Middle frontal gyrus (tissue), 1 donor: ENCODE measurements at regions not wholly inside any gene's neighbourhood (a gene's known extent, or its start where the extent isn't known, plus 50 kb on each side); places are given as distances from the start of the nearest gene placed in this dataset.
"Not testable (repeated sequence)": the region's sequence is repeated elsewhere in the genome, so short reads cannot be mapped to it uniquely, and the experiment has no call there.

ENCODE experiments used
- DNase-seq: peaks from one replicate; pipeline ENCODE4 v3.0.0-alpha.2; 2015; ENCODE audit warnings: low spot score; ENCODE audit errors: extremely low spot score

DNA sequence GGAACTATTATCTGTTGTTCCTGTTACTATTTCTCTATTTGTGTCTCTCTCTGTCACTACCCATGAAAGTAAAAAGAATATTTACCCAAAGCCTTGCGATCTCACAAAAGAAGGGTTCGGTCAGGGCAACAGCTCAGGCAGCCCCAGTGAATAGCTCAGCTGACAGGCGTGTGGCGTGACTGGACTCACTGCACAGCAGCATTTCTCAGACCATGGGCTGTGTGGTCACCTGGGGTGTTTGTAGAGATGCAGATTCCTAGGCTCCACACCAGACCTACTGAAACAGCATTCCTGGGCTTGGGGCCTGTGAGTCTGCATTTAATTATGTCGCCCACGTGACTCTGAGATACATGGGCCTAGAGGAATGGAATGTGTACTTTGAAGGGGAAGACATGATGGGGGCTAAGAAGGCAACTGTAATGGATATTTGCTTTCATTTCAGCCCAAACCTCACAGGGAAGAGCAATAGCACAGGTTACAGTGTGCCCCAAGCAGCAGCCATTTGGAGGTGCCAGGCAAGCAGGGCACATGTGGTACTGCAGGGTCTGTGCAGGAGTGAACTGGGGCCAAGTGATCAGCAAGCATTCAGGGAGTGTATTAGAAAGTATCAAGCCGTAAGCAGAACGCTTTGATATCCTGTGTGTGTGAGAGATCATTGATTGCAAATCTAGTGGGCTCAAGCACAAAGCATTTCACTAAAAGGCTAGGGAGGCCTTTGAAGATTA, 90.4 kb upstream of the RBMS1 start:
- no peak for DNase-seq

DNA sequence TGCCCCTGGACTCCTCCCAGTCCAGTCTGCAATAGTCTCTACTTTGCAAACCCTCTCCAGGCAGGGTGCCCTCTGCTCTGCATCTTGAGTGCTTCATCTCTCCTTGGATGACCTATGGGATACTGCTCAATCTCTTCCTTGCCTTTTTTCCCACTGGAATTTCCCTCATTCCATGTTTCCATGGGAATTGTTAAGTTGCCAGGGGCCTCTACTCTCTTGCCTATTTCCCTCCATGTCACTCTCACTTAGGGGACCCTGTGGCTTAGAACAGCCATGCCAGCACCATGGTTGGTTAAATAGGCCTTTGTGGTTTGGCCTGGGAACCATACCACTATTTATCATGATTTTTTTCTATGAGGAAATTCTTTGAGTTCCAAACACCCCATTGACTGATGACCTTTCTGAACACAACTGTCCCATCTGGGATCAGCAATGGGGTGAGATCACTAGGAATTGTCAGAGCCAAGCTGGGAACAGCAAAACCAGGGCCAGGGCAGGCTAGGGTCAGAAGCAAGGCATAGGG, 91.4 kb upstream of the RBMS1 start:
- no peak for DNase-seq

DNA sequence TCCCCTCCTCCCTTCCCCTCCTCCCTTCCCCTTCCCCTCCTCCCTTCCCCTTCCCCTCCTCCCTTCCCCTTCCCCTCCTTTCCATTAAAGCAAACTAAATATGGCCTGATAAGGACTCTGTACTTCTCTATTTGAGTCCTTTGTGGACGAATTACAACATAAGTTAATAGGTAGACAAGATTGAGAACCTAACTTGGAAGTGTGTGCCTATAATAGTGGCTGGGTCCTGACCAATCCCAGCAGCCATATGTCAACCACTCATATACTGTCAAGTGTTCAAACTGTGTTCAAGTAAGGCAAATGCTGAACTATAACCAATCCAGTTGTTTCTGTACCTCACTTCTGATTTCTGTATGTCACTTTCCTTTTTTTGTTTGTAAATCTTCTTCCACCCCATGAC, 97.1 kb upstream of the RBMS1 start:
- no peak for DNase-seq

DNA sequence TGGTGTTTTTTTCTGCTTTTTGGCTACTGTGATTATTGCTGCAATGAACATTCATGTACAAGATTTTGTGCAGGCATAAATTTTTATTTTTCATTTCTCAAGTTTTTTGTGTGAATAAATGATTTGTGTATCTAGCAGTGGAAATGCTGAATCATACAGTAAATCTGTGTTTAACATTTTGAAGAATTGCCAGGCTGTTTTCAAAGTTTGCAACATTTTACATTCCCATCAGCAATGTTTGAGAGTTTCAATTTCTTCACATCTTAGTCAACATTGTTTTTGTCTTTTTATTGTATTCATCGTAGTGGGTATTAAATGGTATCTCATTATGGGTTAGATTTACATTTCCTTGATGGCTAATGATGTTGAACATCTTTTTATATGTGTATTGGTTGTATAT, 98.8 kb upstream of the RBMS1 start:
- no peak for DNase-seq

DNA sequence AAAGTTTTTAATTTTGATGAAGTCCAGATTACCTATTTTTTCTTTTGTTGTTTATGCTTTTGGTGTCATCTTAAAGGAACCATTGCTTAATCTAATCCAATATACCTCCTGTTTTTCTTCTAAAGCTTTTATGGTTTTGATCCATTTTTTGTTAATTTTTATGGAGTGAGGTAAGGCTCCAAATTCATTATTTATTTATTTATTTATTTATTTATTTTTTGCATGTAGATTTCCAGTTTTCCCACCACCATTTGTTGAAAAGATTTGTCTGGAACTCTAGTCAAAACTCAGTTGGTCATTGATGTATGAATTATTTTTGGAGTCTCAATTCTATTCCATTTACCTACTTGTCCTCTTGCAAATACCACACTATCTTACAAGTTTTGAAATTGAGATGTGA, 99.4 kb upstream of the RBMS1 start:
- DNase-seq = no peak

DNA sequence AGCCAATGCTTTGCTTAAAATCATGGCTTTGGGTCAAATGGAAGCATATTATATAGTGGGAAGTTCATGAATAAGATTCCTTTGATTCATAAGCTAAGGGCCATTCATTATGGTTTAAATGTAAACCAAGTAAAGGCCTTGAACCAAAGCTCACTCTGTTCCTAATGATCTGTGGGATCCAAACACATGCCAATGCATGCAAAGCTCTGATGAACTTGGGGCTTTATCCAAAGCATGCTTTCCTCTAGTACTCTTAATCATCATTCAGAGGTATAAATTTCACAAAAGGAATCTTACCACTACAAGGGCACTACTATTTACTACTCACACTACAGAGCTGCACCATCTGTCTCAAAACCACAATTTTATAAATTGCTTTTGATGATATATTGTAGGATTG, 102.8 kb upstream of the RBMS1 start:
- no peak for DNase-seq

DNA sequence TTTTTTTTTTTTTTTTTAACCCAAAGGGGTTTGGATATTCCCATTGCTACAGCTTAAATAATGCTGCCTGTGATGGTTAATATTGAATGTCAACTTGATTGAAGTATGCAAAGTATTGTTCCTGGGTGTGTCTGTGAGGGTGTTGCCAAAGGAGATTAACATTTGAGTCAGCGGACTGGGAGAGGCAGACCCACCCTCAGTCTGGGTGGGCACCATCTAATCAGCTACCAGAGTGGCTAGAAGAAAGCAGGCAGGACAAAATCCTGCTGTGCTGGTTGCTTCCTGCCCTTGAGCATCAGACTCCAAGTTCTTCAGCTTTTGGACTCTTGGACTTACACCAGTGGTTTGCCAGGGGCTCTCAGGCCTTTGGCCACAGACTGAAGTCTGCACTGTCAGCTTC, 106.8 kb upstream of the RBMS1 start:
- not testable (repeated sequence) for DNase-seq

DNA sequence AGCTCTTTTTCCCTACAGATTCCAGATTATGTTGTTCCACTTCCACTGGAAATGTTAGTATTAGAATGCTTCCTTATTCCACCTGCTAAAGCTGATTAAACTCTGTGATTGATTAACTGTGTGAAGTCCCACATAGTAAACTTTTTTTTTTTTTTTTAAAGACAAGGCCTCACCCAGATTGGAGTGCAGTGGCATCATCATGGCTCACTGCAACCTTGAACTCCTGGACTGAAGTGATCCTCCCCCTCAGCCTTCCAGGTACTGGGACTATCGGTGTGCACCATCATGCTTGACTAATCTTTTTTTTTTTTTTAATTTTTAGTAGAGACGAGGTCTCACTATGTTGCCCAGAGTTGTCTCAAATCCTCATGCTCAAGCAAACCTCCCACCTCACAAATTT, 108.5 kb upstream of the RBMS1 start:
- DNase-seq = no peak

DNA sequence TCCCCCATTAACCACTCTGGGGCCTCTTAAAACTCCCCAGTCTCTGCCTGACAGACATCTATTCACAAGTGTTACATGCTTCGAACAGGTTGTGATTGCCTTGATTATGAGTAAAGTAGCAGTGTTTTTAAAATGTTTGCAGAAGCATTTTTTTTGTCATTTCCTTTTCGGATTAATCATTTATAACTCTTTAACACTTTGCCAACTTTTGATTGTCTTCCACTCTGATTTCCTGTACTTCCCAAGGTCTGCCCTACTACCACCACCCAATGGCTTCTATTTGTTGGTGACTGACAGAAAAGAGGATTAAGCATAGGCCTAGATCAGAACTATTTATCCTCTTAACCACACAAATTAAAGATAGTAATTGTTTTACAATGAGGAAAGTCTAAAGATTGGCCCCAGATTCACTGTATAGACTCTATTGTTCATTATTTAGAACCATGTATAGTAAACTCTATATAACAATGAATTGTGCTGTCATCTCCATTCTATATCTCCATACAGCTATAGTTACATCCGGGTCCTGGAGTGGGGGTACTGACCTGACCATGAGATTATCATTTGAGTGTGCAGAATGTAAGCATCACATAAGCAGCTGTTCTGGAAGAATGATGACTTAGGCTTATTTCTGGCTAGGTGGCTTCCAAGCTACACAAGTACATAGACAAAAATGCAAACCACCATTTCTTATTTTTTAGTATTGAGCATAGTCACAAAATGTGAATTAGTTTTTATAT, 110.3 kb upstream of the RBMS1 start:
- DNase-seq = no peak

DNA sequence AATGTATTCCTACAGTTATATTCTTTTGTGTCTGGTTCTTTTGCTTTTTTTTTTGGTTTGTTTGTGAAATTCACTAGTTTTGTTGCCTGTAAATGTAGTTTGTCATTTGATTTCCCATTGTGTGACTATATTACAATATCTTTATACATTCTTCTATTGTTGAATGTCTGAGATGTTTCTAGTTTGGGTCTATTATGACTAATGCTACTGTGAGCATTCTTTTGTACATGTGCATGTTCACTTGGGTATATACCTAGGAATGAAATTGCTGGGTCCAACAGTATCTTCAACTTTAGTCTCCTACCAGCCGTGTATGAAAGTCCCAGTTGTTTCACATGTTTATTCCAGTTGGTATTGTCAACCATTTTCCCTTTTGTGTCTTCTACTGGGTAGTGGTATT, 112.7 kb upstream of the RBMS1 start:
- no peak for DNase-seq

DNA sequence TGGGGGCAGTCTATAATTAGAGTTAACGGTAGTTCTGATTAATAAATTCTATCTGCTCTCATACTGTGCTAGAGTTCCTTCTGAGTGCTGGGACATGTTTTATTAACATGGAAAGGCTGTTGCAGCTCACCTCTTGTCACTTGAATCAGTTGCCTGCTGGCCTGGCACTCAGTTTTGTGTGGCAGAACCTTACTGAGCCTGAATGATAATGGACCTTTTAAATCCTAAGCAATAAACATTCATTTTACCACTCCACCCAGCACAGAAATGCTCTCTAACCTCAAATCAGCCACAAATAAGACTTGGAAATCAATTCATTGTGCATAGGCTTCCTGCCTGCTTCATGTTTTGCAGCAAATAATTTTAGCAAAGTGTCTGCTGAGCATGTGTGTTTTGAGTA, 115.0 kb upstream of the RBMS1 start:
- DNase-seq = no peak

DNA sequence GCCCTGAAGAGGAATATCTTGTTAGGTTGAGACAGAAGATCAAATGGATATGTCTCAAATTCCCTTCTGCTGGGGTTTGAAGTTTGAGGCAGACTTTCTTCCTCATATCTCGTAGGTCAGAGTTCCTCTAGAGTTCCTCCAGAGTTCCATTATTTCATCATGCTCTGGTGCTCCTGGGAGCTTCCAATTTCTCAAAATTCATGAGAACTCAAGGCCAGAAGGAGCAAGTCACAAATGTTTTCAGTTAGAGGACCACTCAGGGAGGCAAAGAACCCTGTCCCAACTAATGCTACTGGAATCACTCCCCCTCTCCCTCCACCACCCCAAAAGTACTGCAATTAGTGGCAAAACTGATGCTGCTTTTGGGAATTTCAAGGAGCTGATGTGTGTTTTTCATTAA, 115.7 kb upstream of the RBMS1 start:
- no peak for DNase-seq

DNA sequence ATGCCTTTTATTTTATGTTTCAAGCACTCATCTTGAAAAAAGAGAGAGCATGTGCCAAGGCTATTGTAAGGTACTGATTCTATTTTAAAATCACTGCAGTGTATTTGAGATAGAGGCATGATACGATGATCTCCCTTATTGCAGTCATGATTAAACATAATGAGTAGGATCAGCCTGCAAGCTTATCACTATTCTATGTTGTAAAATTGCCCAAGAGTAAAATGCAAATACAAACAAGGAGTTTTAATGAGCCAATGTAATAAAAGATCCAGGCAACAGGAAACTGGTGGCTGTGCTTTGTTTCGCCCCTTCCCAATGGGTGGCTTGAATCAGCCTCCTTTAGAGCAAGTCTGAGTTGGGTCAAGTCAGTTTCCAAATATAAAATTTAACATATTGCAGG, 116.4 kb upstream of the RBMS1 start:
- DNase-seq = no peak

DNA sequence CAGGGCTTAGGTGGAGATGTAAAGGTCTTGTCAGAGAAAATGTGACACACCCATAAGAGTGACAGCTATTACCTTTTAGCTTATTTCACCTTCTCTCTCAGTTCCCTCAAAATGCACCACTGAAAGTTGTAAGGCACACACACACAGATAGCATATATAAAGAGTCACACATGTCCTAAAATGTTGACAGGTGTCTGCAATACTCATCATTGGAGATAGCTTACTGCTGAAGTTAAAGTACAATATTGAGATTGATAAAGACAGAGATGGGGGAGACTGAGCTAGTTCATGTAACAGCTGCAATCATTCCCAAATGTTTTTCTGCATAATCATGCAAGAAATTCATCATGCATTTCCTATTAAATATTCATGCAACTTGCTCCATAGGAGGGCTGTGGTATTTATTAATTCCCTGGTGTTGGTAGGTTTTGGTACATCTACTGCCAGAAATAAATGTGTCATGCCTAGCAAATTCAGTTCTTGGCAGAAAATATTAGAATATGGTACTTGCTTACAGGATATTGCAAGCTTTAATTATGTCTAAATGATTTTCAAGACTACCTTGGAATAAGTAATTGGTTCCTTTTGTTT, 118.8 kb upstream of the RBMS1 start:
- DNase-seq = no peak

DNA sequence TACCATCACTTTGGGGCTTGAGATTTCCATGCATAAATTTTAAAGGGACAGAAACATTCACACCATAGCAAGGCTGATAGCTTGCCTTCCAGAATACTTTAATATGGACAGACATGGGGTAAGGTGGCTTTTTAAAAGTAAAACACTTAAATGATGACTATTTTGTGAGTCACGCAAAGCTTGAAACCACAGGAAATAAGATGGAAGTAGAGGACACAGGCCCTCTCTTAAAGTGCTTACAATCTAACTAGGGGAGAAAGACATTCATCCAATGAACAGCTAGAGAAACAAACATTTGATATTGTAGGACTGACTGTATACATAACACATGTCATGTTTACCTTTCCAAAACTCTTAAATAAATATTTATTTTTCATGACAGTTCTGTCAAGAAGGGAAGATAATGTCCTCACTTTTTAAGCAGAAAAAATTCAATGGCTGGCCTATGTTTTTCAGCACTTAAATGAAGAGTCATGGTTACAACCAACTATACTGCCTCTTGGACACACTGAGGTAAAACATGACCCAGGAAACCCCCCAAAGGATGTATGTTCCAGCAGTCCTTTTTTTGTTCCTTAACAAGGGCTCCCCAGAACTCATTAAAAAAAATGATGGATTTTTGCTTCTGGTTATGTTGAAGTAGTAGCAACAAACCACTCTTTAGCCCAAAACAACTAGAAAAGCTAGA, 120.0 kb upstream of the RBMS1 start:
- DNase-seq = no peak

DNA sequence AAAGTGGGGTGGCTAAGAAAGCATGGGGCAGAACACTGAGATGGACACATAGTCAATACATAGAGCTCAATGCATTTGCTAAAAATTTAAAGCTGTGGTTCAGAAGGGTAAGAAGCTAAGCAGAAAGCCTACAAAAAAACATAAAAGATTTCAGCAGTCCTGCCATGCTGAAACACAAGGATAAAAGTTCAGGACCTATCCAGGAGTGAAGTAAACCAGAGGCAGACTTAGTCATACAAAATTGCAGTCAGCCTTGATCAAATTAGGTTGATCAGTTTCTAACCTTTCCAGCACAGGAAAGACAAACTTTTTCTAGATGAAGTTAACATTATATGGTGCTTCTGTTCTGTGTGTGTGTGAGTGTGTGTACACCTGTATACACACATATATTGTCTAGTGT, 120.8 kb upstream of the RBMS1 start:
- no peak for DNase-seq

DNA sequence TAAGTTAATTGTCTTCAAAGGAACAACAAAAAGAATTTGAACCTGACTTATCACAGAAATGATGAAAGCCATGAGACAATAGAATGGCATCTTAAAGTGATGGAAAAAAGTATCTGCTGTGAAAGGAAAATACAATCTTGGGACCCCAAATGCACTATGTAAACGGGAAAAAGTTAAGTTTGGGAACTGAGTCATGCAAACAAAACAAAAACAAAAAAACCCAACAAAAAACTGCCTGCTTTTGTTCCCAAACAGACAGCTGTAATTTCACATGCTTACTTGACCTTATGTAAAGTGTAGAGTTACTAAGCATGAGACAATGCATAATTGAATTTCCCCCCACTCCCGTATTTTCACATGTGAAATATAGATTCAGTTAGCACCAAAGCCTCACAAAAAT, 122.1 kb upstream of the RBMS1 start:
- DNase-seq = no peak

DNA sequence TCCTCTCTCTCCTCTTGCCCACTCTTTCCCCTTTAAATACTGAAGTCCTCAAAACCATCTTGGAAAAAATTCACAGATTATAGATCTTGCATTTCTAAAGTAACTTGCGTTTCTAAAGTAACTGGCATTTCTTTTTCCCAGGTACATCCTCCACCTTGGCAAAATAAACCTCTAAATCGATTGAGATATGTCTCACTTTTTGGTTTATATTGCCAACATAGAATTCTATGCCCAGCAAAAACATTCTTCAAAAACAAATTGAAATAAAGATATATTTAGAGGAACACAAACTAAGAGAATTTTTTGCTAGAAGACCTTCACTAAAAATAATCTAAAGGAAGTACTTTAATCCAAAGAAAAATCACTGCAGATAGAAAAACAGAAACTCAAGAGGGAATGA, 122.5 kb upstream of the RBMS1 start:
- DNase-seq = no peak

DNA sequence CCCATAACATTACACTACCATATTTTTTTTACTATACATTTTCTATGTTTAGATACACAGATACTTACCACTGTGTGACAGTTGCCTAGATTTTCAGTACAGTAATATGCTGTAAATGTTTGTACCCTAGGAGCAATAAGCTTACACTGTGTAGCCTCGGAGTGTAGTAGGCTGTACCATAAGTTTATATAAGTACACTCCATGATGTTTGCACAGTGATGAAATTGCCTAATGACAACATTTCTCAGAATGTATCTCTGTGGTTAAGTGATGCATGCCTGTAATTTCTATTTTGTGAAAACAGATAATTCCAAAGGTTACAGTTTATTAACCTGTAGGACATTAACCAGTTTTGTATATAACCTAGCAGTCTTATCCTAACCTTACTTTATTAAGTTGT, 128.1 kb upstream of the RBMS1 start:
- DNase-seq = no peak

DNA sequence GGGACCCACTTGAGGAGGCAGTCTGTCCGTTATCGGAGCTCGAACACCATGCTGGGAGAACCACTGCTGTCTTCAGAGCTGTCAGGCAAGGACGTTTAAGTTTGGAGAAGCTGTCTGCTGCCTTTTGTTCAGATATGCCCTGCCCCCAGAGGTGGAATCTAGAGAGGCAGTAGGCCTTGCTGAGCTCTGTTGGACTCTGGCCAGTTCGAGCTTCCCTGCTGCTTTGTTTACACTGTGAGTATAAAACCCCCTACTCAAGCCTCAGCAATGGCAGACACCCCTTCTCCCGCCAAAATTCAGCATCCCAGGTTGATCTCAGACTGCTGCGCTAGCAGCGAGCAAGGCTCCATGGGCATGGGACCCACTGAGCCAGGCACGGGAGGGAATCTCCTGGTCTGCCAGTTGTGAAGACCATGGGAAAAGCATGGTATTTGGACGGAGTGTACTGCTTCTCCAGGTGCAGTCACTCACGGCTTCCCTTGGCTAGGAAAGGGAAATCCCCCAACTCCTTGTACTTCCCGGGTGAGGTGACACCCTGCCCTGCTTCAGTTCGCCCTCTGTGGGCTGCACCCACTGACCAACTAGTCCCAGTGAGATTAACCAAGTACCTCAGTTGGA, 134.5 kb upstream of the RBMS1 start:
- DNase-seq = not testable (repeated sequence)

DNA sequence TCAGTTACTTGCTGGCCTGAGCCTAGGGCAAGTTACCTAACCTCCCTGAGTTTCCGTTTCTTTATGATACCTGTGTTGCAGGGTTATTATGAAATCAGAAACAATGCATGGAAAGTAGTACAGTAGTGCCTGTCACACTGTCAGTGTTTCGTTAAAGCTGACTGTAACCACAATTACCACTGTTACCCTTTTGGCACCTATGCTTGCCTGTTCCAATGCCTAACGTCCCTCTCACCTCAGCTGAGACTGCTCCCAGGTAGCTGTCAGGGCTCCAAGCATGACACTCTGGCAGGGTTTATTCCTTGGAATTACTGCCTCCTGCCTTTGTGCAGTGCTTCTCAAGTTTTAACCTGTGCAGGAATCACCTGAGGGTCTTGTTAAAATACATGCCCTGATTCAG, 135.2 kb upstream of the RBMS1 start:
- no peak for DNase-seq
